GM13977 (cell line): ENCODE measurements at regions not wholly inside any gene's neighbourhood (a gene's known extent, or its start where the extent isn't known, plus 50 kb on each side); places are given as distances from the start of the nearest gene placed in this dataset.

Experiments
- DNase-seq: peaks from one replicate; pipeline ENCODE4 v3.0.0; 2012; ENCODE audit warnings: low spot score
- in situ Hi-C: fragments of 300-500 bp; cut with MboI; formaldehyde crosslinking; loops from one replicate; pipeline ENCODE4 v1.12.0; 2022; ENCODE audit warnings: low sequenced_read_pairs, low pct_unique_long_range_greater_than_20kb, mixed read lengths, inconsistent platforms; ENCODE audit not compliant: unreplicated experiment
- TF ChIP-seq, protein P1 (sequence below): IDR thresholded peaks from 2 replicates; pipeline ENCODE4 v1.5.1; 2012; ENCODE audit warnings: mild to moderate bottlenecking, control low read depth; ENCODE audit not compliant: insufficient read depth; ENCODE audit errors: extremely low read depth, missing control alignments

DNA sequence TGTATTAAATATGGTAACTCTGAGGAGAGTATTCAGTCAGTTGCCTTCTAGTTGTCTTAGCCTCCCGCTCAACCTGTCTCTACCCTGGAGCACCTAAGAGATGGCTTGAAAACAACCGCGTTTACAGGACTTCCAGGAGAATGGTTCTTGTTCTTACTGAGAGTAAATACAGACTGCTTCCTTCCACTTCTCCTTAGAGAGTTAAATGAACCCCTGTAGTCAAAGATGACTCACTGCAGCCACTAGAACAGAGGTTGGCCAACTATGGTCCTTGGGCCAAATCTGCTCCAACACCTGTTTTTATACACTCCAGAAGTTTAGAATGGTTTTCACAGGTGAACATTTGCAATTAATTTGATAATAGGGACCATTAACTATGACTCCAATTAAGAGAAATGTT, 60.1 kb upstream of the ASB17 start:
- in situ Hi-C loops = no loop called here
- DNase-seq = no peak
- TF ChIP-seq, protein P1, sequence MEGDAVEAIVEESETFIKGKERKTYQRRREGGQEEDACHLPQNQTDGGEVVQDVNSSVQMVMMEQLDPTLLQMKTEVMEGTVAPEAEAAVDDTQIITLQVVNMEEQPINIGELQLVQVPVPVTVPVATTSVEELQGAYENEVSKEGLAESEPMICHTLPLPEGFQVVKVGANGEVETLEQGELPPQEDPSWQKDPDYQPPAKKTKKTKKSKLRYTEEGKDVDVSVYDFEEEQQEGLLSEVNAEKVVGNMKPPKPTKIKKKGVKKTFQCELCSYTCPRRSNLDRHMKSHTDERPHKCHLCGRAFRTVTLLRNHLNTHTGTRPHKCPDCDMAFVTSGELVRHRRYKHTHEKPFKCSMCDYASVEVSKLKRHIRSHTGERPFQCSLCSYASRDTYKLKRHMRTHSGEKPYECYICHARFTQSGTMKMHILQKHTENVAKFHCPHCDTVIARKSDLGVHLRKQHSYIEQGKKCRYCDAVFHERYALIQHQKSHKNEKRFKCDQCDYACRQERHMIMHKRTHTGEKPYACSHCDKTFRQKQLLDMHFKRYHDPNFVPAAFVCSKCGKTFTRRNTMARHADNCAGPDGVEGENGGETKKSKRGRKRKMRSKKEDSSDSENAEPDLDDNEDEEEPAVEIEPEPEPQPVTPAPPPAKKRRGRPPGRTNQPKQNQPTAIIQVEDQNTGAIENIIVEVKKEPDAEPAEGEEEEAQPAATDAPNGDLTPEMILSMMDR = no peak

DNA sequence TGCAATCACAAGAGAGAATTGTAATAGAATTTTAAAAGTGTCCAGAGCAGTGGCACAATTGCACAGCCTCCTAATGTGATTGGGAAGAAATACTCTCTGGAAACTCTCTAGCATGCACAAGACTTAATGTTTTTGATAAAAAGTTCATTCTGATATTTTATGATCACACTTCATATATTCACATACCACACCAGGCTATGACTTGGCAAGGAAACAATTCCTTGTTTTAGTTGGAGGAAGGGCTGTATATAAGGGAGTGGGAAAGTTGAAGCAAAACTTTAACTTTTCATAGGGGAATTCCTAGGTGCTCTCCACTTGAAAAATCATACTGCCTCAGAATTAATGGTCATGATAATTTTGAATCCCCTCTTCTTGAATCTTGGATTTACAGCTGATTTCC, 61.5 kb upstream of the ASB17 start:
- DNase-seq = no peak
- TF ChIP-seq, protein P1 = no peak
- in situ Hi-C loops = no loop called here

DNA sequence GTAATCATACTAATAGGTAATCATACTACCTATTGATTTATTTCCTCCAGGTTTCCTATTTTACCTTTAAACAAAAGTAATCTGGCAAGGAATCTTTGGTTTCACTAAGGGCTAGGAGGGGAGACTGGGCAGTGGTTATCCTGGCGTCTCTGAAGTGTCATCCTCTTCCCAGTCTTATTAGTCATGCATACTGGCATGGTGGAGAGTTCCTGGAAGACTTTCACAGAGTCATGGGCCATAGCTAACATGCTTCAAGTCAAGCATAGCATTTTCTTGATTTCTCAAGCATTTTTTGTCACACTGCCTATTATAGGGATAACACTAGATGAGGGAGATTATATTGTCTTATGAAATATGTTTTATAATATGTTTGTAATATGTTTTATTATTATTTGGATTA, 64.0 kb upstream of the ASB17 start:
- in situ Hi-C loops = no loop called here
- TF ChIP-seq, protein P1 = no peak

DNA sequence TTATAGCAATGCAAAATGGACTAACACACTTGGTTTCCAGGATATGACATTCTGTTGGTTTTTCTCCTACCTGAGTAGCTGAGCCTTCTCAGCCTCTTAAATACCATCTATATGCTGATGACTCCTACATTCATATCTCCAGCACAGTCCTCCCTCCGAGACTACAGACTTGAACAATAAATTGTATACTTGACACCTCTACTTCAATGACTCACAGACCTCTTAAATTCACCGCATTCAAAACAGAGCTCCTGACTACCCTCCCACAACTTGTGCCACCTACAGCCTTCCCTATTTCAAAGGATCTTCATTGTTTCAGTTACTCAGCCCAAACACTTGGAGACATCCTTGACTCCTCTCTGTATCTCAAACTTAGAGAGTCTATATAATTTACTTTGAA, 66.8 kb upstream of the ASB17 start:
- TF ChIP-seq, protein P1 = no peak
- DNase-seq = no peak
- in situ Hi-C loops = no loop called here

More for the DNA sequence above, 64.0 kb upstream of the ASB17 start:
- DNase-seq = no peak

DNA sequence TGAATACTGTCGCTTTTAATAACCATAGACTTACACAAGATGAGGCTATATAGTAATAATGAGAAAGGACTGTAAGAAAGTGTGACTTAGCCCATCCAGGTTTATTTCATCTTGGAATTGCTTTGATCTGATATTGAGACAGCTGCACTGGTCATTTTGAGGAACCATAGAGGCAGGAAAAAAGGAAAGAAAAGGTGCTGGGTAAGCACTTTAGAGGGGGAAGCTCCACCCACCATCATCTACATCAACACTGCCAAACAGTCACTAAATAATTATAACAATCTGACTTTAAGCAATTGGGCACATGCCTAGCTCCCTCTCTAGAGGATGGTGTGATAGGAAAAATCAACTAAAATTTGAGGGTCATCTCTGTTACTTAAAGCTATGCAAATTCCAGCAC, 70.6 kb upstream of the ST6GALNAC3 start:
- DNase-seq = no peak
- in situ Hi-C loops = no loop called here
- TF ChIP-seq, protein P1 = no peak

DNA sequence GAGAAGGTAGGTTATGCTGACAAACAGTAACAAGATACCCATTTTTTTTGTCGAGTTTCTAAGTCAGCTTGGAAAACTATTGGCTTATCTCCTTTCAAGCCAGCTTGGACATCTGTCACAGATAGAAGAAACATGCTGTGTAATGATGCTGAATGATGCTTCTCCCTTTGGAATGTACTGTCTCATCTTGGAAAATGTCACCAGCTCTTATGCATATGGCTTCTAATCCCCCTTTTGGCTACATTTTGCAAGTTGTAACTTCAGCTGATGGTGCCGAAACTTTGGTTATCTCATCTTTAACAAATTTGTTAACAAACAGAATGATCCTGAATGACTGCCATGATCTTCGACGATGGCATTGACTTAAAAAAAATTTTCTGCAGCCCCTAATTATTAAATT, 68.8 kb upstream of the ST6GALNAC3 start:
- in situ Hi-C loops = no loop called here
- TF ChIP-seq, protein P1 = no peak
- DNase-seq = no peak

DNA sequence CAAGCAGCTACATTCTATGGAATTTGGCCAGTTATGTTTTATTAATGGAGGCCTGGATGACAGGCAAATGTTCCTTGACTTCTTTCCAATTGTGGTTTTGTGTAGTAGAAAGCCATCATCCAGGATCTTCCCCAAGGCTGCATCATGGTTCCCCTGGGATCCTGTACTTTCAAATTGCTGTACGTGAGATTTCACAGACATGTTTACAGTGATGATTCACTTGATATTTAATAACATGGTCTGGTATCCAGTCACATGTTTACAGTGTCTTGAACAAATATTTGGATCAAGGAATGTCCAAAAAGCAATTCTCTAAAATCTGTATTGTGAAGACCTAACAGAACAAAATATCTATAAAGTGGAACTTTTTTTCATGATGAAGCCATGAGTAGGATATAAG, 68.3 kb upstream of the ST6GALNAC3 start:
- TF ChIP-seq, protein P1 = no peak
- DNase-seq = no peak
- in situ Hi-C loops = no loop called here
